Mucosa of gallbladder (tissue), 1 donor: ENCODE measurements at regions not wholly inside any gene's neighbourhood (a gene's known extent, or its start where the extent isn't known, plus 50 kb on each side); places are given as distances from the start of the nearest gene placed in this dataset.
A peak's percentile ranks its signal among the peaks of the same experiment; 100 is the strongest.

ENCODE experiments used
- DNase-seq: peaks from one replicate; pipeline ENCODE4 v3.0.0-alpha.2; 2020; ENCODE audit warnings: low spot score
- donor health status: DM: no; HTN: no; CAD: no.

DNA sequence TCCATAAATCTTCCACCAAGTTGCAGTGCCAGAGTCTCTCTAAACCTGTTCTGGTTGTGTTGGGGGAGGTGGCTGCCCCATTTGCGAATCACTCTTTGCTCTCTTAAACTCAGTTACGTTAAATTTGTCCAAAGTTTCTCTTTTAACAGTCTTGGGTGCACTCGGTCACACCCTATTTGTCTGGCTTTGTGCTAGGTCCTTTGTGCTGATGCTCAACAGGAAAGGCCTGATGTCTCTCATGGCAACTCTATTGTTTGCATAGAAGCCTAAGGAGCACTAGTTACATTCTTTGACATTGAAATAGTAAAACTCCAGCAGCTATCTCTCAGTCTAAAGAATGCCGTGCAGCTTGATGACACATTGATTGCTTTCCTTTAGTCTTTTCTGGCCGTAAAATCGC lies 105.1 kb downstream of the TRMT11 start:
- DNase-seq, result no peak

DNA sequence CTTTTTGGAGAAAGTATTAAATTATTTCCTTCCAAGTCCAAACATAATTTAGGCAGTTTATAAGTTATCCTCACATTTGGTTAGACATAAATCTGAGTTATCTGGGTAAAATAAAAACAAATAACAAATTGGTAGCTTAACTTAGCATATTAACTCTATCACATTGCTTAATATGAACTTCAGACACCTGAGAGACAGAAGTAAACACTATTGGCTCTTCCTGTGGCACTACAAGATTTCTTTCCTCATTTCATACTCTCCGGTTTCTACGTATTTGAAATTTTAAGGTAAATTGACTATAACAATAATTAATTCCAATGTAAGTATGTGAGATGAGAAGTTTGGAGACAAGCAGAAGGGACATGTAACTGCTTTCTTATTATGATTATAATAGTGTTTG lies 106.8 kb downstream of the TRMT11 start:
- no peak for DNase-seq

DNA sequence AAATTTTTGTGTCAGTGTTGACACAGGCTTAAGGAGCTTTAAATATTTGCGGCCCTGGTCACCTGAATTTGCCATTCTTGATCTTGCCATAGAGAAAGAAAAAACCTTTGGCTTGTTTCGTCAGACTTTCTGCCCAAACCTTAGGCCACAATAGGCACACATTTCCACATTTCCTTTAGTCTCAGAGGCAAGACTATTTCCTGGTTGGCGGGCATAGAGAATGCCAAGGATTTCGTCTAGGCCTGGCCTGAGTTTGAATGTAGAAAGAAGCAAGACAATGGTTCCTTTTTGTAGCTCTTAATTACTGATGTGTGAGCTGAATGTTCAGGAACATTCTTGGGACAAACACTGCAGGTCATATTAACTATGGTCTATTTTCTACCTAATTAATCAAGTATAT lies 108.1 kb downstream of the TRMT11 start:
- DNase-seq, result no peak

DNA sequence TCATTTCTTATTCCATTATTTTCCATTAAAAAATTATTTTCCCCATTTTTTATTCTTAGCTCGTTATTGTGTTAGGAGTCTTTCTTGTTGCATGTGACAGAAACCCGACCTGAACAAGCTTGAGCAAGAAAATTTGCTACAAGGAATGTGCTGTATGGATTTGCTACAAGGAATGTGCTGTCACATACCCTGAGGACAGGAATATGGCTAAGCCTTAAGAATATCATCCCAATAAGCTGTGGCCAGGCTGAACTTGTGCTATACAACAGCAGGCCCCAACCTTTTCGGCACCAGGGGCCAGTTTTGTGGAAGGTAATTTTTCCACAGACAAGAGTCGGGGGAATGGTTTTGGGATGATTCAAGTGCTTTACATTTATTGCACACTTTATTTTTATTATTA lies 114.0 kb downstream of the TRMT11 start:
- DNase-seq, result no peak

DNA sequence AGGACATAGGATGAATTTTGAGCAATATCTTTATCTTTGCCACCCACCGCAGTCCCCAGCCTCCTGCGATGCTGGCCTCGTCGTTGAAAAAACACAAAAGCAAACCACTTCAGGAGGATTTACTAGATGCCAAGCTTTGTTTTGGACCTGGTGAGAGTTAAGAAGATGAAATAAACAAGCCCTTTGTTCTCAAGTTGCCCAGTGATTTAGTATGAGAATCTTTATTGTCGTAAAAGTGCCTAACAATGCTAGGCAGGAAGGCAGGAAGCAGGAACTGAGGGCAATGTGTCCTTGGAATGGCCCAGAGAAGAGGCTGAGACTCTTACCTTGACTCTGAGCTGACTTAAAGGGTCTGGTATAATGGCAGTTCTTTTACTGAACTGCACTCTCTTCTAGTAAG lies 116.0 kb downstream of the TRMT11 start:
- DNase-seq, result no peak

DNA sequence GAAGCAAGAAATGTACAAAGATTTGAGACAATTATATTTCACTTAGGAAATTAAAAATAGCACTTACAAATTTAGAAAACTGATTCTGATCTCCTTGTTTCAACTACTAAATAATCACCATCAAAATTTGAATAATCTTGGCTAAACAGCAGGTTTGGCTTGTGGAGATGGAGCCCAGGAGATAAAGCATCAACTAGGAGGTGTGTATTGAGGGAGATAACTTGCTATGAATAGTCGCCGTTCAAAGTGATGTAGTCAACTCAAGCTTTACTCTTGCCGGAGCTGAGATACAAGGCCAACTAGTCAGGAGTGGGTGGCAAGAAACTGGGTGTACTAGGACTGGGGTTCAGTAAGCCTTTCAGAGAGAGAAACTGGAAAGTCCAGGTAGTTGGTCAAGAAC lies 117.7 kb downstream of the TRMT11 start:
- DNase-seq, result no peak

DNA sequence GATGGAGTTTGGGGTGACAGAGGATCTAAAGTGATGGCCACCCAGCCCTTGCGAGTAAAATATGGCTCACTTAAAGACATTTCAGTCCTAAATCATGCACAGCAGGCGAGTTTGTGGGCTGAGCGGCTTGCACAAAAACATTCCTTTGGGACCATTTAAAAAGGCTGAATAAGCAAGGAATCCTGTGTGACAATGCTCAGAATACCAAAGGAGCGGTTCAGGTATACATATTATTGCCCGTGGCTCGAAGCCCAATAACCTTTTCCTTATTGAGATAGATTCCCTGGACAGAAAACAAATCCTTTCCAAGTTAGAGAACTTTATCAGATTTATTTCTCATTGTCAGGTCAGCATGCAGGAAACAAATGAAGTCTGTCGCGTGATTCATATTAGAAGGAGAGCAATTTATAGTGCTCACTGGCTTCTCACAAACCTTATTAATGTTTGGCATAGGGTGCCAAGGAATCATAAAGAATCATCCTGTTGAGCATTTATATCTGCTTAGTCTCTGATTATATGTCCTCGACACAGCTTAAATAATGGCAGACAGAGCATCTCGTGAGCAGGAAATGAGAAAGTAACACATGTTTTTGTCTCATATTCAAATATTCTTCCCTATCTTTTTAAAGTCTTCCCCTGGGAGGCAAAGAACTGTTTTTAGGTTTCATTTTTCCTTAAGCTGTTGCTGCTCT lies 121.3 kb downstream of the TRMT11 start:
- no peak for DNase-seq

DNA sequence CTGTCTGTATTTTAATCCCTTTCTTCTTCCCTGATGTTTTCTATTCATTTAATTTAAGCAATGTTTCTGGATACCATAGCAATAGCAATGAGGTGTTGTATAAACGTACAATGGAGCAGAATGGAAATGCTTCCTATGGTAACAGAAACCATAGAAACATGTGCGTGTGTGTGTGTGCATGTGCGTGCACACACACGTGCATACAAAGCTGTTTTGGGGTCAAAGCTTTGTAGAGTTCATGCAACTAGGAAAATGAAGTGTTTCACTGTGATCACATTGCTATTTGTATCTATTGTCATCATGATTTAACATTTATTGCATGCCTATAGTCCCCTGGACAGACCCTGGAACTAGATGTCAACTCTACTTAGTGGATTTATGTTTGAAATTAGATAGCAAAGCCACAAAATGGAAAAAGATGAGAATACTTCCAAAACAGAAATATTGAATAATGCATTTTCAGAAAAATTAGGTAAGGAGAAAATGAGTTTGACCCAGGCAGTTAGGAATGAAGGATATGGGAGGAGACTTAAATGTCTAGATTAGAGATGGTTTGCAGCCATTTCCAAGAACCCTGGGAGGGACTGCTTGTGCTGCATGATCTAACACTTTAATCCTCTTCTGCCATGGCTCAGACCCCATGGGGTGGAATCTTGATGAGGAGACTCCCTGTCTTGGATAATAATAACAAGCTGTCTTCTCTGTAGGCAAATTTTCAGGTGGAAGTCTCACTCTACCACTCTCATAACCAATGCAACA lies 124.4 kb downstream of the TRMT11 start:
- DNase-seq, result no peak

DNA sequence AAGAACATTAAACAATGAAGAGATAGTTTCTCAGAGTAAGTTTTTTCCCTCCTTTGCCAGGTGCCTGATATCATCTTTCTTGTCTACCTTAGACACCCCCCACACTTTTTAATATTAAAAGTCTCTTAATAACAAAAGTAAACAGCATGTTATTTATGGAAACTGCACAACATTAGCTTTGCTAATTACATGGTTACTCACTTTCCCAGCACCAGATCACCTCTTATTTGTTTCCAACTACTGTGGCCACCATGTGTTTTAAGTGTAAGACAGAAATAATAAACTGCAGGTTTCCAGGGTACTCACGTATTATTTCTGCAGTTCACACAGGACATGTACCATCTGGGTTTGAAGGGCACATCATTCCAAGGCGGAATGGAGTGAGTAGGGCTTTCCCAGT lies 125.0 kb downstream of the TRMT11 start:
- no peak for DNase-seq

DNA sequence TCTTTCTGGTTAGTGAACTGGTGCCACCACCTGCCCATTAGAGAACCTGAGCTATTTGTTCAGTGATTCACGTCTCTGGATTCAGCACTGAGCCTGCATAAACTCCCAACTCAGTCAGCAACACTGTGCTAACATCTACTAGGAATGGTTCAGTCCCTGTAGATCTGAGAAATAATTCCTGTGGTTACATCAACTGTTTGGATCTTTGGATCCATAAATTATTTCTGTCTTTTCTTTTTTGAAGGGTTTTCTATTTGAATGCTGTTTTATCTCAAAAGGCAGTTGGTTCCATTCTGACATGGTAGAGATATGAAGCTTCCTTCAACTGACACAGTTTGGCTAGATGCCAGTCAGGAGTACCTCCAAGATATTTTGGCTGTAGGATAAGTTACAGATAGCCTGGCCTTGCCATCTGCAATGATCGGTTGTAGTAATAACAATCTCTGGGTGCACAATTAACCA lies 125.9 kb downstream of the TRMT11 start:
- DNase-seq, result no peak

DNA sequence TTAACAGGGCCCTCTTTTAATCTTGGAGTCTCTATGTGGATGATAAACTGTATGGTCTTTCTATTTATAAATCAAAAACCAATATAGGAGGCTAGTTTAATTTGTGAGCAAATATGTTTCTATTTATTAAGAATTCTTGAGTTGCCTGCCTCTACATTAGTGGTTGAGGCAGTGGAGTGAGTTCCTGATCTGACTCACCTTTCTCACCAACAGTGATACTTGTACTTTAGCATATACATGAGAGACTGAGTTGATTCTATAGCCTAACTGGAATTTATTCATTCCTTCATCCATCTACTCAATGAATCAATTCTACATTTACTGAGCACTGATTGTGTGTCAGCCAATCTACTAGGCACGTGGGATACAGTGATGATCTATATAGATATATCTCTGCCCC lies 126.9 kb downstream of the TRMT11 start:
- no peak for DNase-seq

DNA sequence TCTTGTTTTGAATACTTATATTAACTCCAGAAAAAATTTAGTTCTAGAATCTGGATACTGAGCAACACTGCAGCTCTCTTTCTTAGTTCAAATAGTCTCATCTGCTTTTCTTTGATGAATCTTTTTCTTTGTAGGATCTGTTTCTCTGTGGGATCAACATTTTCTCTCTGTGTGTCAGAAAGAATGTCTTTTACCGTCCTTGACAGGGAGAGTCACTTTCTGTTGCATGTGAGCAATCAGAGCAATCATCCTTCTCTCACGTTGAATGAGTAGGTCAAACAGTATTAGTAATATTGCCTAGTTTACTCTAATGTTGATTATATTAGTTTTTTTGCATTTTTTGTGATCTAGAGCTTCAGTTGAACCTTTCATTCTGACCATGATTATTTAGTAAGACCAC lies 130.9 kb downstream of the TRMT11 start:
- DNase-seq, result no peak

DNA sequence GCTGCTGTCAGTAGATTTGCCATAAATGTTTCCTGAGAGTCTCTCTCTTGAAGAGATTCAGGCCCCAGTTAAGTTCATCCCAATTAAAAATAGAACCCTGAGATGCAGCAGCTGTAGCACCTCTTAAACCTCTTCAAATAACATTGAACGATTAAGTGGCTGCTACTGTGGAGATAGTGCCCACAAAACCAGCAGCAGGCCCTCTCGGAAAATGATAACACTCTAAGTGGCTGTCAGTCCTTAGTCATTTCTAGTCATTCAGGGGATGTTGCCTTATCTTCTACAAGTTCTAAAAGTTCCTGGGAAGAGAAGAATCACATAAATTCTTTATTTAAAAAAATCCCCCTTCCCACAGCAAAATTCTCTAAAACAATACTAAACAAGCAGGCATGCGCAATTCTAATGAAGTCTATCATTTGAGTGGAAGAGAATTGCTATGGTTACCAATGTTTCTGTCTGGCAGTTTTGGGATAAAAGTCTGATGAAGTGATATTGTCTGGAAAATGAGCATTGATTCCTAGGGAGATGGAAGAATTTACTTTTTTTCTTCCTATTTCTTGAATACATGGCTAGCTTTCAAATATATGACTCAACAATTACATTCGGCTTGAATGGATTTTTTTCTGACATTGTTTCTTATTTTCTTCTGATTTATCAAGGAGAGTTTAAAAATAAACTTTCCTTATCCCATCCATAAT lies 131.9 kb downstream of the TRMT11 start:
- no peak for DNase-seq

DNA sequence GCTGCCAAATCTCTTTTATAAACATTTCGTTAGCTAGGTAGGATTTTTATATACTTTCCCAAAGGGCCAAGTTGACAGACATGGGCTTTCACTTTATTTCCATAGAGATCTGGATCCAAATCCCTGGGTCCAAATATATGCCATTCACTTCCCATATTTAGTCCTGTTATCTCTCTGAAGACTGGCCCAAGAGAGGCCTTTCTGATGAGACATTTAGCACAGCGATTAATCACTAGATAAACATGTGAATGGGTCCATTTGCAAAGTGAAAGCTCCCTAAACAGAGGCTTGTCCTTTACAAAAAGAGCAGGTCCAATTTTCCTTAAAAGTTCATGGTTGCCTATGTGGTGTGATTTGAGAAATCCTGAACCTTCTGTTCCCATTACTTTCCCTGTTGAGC lies 132.6 kb downstream of the TRMT11 start:
- no peak for DNase-seq

DNA sequence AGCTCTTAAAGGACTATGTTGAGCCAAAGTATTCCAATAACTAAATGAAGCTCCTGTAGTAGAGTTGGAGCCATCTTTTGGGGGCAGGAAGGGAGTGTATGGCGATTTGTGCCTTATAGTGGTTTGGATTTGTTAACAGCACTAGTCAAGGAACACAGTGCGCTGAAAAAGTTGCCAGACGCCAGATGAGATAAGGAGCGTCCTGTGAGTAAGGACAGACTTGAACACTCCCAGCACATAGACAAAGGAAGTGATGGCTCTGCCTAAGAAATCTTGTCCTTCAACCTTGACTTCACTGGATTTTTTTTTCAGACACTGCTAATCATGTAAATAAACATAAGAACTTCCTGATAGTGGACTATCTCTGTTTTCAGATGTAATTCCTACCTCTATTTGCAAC lies 136.9 kb downstream of the TRMT11 start:
- DNase-seq, result peak; percentile 25

DNA sequence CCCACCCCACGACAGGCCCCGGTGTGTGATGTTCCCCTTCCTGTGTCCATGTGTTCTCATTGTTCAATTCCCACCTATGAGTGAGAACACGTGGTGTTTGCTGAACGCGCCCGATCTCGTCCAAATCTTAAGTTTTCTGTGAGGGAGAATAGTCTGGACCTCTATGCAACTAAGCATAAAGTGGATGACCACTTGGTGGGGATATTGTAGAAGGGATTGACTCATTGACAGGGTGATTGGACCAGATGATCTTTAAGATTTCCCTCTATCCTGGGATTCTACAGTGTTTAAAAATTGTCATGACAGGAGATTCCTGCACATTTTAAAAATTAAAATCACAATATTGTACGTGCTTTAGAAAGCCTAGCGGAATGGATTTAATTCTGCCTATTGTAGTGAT lies 141.3 kb downstream of the TRMT11 start:
- no peak for DNase-seq

DNA sequence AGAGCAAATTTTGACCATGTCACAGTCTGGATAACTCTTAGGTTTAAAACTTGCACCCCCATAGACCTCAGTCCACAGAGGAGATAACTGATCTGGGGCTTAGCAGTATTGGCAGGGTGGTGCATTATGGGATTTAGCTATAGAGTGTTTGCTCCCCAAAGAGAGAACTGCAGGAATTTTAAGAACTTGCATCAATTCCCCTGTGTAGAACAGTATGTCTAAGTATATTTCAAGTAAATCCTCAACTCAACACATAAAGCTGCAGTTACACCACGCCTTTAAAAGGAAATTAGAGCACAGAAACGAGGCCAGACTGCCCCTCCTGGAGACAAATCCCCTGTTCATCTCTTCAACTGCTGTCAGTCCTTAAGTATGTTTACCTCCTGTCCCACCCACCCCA lies 144.9 kb downstream of the TRMT11 start:
- no peak for DNase-seq

DNA sequence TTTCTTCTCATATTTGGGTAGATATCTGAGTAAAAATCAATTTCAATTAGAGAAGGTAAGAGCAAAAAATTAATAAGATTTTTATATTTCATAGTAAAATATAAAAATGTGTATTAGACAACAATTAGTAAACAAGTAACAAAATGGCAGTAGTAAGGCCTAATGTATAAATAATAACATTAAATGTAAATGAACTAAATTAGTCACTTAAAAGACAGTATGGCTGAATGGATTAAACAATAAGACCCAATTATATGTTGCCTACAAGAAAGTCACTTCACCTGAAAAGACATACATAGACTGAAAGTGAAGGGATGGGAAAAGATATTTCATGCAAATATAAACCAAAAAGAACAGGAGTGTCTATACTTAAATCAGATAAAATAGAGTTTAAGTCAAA lies 147.6 kb downstream of the TRMT11 start:
- no peak for DNase-seq

DNA sequence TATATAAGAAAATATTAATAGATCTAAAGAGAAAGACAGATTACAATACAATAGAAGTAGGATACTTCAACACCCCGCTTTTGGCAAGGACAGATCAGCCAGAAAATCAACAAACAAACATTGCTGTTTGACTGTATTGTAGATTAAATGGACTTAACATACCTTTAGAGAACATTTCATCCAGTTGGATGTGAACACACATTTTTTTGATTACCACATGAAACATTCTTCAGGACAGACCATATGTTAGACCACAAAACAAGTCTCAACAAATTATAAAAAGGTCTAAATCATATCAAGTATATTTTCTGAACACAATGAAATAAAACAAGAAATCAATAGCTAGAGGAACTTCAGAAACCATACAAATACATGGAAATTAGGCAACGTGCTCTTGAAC lies 148.2 kb downstream of the TRMT11 start:
- no peak for DNase-seq

DNA sequence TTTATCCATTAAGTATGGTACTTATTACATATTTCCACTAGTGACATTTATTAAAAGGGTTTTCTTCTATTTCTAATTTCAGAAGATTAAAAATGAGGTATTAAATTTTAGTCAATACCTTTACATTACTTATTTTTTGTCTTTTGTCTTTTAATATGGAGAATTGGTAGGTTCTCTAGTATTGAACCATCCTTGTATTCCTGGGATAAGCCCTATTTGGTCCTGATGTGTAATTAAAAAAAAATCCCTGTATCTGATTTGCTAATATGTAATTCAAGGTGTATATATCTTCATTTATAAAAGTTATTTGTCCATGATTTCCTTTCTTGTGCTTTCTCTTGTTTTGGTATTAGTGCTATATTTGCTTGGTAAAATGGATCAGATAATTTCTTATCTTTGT lies 153.7 kb downstream of the TRMT11 start:
- DNase-seq, result no peak

DNA sequence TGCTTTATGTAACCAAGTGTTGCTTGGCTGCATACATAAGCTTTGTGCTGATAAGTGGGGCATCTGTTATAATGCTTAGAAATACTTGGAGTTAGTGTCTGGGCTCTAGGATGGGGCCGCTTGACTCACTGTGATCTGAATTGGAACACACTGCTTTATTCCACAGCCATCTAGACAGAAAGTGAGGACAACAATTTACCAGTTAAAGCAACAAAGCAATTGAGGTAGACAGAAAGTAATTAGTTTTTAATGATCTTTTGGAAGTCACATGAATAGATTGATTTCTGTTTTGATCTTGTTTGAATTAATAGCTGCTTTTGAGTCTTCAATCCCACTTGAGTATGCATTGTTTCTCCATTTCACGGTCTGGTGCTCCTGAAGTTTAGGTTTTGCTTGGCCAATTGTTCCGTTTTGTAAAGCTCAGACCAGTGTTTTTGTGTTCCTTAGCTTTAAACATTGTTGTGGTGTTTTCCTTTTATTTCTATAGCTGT lies 157.5 kb downstream of the TRMT11 start:
- no peak for DNase-seq

DNA sequence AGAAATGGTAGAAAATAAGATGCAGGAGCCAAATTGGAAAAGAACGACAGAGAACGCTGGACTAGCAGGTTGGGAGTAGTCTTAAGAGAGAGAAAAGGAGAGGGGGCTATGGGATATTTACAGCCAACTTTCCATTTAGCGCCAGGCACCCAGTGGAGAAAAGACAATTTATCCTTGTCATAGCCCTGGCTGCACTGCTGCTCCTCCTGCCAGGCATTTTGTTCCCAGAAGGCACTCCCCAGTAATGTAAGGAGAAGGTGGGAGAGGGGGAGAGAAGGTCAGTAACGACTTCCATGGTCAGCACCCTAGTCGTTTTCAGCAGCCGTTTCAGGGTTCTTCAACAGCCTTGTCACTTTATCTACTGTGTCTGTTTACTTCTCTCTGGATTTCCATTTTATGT lies 159.0 kb downstream of the TRMT11 start:
- DNase-seq, result no peak

DNA sequence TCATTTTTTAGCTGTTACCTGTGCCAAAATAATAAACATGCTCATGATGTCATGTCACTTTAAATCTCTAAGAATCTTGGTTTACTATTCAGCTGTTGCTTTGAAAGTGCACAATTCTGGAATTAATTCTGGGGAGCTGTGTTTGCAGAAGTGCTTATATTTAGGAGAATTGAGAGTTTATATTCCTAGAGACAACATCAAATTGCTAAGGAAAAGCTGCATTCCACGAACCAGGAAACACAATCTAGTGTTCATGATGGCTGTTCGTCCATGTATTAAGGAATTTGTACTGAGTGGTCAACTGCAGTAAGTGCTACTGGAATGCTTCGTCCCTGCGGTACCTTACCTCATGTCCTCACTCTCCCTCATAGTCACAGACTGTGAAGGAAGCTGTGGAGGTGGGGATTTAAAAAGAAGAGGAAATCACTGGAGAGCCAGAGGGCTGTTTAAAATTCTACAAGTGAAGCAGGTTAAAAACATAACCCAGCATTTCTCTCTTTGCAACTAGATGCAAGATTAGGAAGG lies 161.0 kb downstream of the TRMT11 start:
- no peak for DNase-seq
